ENCODE measurements at regions not wholly inside any gene's neighbourhood (a gene's known extent, or its start where the extent isn't known, plus 50 kb on each side); places are given as distances from the start of the nearest gene placed in this dataset.

GRCh38 chr13:84972907-84973306 lies 826.3 kb downstream of the SLITRK6 start:
- H3K79me1 ChIP-seq (ENCODE audit: low read depth in 1 of 2, low read length in 2 of 2), result no peaks in the 10 kb centered on the region
- H3K14ac ChIP-seq (replicated peaks; ENCODE audit: low read depth, low read length), result no peak overlapping the region
- no peak overlapping the region for H2BK120ac ChIP-seq (ENCODE audit: low read depth, low read length)
- no peak overlapping the region for H4K91ac ChIP-seq (ENCODE audit: insufficient read depth, low read depth, low read length)
- no peaks in the 10 kb centered on the region for H3K27me3 ChIP-seq (ENCODE audit: control insufficient read depth, insufficient read depth, low read length)
- no peak for DNase-seq
- H2BK15ac ChIP-seq (ENCODE audit: low read depth, low read length), result no peak overlapping the region
- no peaks in the 10 kb centered on the region for H3K9me3 ChIP-seq (ENCODE audit: control insufficient read depth, insufficient read depth, low read length)
- no peak overlapping the region for H4K8ac ChIP-seq (ENCODE audit: low read depth in 2 of 2, low read length in 2 of 2)
- no peak overlapping the region for H3K4ac ChIP-seq (ENCODE audit: low read depth, low read length)
- ChIA-PET CTCF (no interaction called here), POLR2A (ENCODE audit: unreplicated experiment) (interaction anchor here (0.6 kb wide), 1 partner anchor 19 kb away, joined by 3 read pairs; no protein-coding TSS in a partner anchor)
- TF ChIP-seq, protein P1, sequence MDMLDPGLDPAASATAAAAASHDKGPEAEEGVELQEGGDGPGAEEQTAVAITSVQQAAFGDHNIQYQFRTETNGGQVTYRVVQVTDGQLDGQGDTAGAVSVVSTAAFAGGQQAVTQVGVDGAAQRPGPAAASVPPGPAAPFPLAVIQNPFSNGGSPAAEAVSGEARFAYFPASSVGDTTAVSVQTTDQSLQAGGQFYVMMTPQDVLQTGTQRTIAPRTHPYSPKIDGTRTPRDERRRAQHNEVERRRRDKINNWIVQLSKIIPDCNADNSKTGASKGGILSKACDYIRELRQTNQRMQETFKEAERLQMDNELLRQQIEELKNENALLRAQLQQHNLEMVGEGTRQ (IDR thresholded peaks at IDR 0.05; ENCODE audit: low read depth, low read length), result no peak
- TF ChIP-seq BHLHE40 (IDR thresholded peaks at IDR 0.05; ENCODE audit: low read depth, low read length) (no peak), SMC3 (IDR thresholded peaks at IDR 0.05; ENCODE audit: low read depth, low read length) (no peak), CHD1 (IDR thresholded peaks at IDR 0.05; ENCODE audit: low read depth, low read length) (no peak), MAFK (IDR thresholded peaks at IDR 0.05; ENCODE audit: low read depth, low read length) (no peak), CTCF (conservative IDR thresholded peaks at IDR 0.05; ENCODE audit: low read depth, low read length) (no peak), RFX5 (IDR thresholded peaks at IDR 0.05; ENCODE audit: low read depth, low read length) (no peak), FOS (IDR thresholded peaks at IDR 0.05; ENCODE audit: low read depth, low read length) (no peak), NFE2L2 (IDR thresholded peaks at IDR 0.05; ENCODE audit: low read depth, low read length) (no peak), CEBPB (IDR thresholded peaks at IDR 0.05; ENCODE audit: low read depth, low read length) (no peak), RAD21 (IDR thresholded peaks at IDR 0.05; ENCODE audit: low read length) (no peak), MXI1 (IDR thresholded peaks at IDR 0.05; ENCODE audit: borderline replicate concordance, low read depth, low read length) (no peak), POLR2A (IDR thresholded peaks at IDR 0.05; ENCODE audit: low read depth, low read length) (no peak), MAZ (IDR thresholded peaks at IDR 0.05; ENCODE audit: borderline replicate concordance, low read depth, low read length) (no peak), RCOR1 (IDR thresholded peaks at IDR 0.05; ENCODE audit: insufficient replicate concordance, low read length) (no peak), ELK1 (IDR thresholded peaks at IDR 0.05; ENCODE audit: borderline replicate concordance, low read depth, low read length) (no peak)
- H2AK5ac ChIP-seq (ENCODE audit: low read depth, low read length), result no peak overlapping the region
- H3K18ac ChIP-seq (ENCODE audit: low read depth, low read length), result no peak overlapping the region
- intact Hi-C loops (cut with micrococcal nuclease) (no loop called here), in situ Hi-C loops (cut with MboI; ENCODE audit: low sequenced_read_pairs) (no loop called here), dilution Hi-C loops (cut with HindIII; ENCODE audit: low sequenced_read_pairs, unreplicated experiment) (no loop called here)
- no peak overlapping the region for H3K4me3 ChIP-seq (ENCODE audit: insufficient read depth, low read depth, low read length)
- no peak overlapping the region for H4K5ac ChIP-seq (ENCODE audit: low read depth, low read length)
- no CpG with 5 or more reads among the region's 4 CpGs for WGBS, 2 experiments (ENCODE audit: extremely low coverage in 2 of 2, insufficient read length in 1 of 2)
- H2BK5ac ChIP-seq (ENCODE audit: low read depth, low read length, poor library complexity, severe bottlenecking), result no peak overlapping the region
- H3K4me2 ChIP-seq (ENCODE audit: low read depth, low read length), result no peak overlapping the region
- H3K9ac ChIP-seq (ENCODE audit: low read depth, low read length), result no peak overlapping the region
- no peaks in the 10 kb centered on the region for H3K36me3 ChIP-seq (ENCODE audit: control insufficient read depth, insufficient read depth, low read length)
- ATAC-seq (ENCODE audit: low read depth), result no peak
- no peak overlapping the region for H3K56ac ChIP-seq (ENCODE audit: extremely low read depth, insufficient read depth, low read length)
- H3K9me1 ChIP-seq (ENCODE audit: insufficient read depth, low read length), result no peaks in the 10 kb centered on the region
- H2BK20ac ChIP-seq (ENCODE audit: low read depth, low read length), result no peak overlapping the region
- H3K23ac ChIP-seq (ENCODE audit: low read depth, low read length), result no peak overlapping the region
- H3K4me1 ChIP-seq (ENCODE audit: control insufficient read depth, insufficient read depth, low read length), result no peaks in the 10 kb centered on the region
- no peak overlapping the region for H3K27ac ChIP-seq (ENCODE audit: insufficient read depth, low read length)
- no peak overlapping the region for H2AK9ac ChIP-seq (replicated peaks; ENCODE audit: low read depth, low read length, poor library complexity)
- no peak overlapping the region for H2AFZ ChIP-seq (replicated peaks; ENCODE audit: low read length, poor library complexity)
- no peaks in the 10 kb centered on the region for H4K20me1 ChIP-seq (ENCODE audit: insufficient read depth, low read length)
- BruUV-seq (replicated peaks), result no TSS peak

Measured in IMR-90 (cell line).